Thyroid gland (tissue), 4 donors: ENCODE measurements at regions not wholly inside any gene's neighbourhood (a gene's known extent, or its start where the extent isn't known, plus 50 kb on each side); places are given as distances from the start of the nearest gene placed in this dataset.

Experiments
- DNase-seq, 2 donors: peaks; one replicate each; pipeline ENCODE4 v3.0.0-alpha.2; 2019
- H3K27ac ChIP-seq, 3 donors: fragments of 200-600 bp; sonication (generic); 1 replicate in 2 of 3; 2 replicates in 1 of 3; pipeline ENCODE4 v1.5.1; 2016 to 2019; ENCODE audit warnings: mild to moderate bottlenecking in 1 of 3, moderate library complexity in 1 of 3
- H3K27me3 ChIP-seq: fragments of 200-600 bp; sonication (generic); one replicate; pipeline ENCODE4 v1.5.1; 2019
- H3K36me3 ChIP-seq, 2 donors: fragments of 200-600 bp; sonication (generic); one replicate each; pipeline ENCODE4 v1.5.1; 2016 to 2019
- H3K4me1 ChIP-seq, 2 donors: fragments of 200-600 bp; sonication (generic); one replicate each; pipeline ENCODE4 v1.5.1; 2017 to 2019
- H3K4me3 ChIP-seq, 3 donors: fragments of 200-600 bp; sonication (generic); replicated peaks in 1 of 3; 1 replicate in 2 of 3; 2 replicates in 1 of 3; pipeline ENCODE4 v1.5.1; 2016; ENCODE audit warnings: mild to moderate bottlenecking in 1 of 3
- H3K9me3 ChIP-seq: fragments of 200-600 bp; sonication (generic); one replicate; pipeline ENCODE4 v1.5.1; 2017
- CTCF ChIP-seq, 6 experiments: fragments of 200-600 bp in 3 of 6; fragments of 450-650 bp in 3 of 6; sonication (generic) in 3 of 6; IDR thresholded peaks; one replicate each; pipeline ENCODE4 v1.5.1; 2016 to 2019; ENCODE audit warnings: antibody characterized with exemption in 6 of 6, mild to moderate bottlenecking in 2 of 6, inconsistent platforms in 1 of 6, moderate library complexity in 1 of 6
- POLR2A ChIP-seq, 2 donors: fragments of 450-650 bp; IDR thresholded peaks; one replicate each; pipeline ENCODE4 v1.6.1; 2017; ENCODE audit warnings: antibody characterized with exemption in 2 of 2, mild to moderate bottlenecking in 2 of 2, moderate library complexity in 1 of 2
- WGBS, 2 donors: methylation state at CpG; one replicate each; pipeline ENCODE4 v1.1.5; 2017; 5-methylcytosine and 5-hydroxymethylcytosine counted together
- intact Hi-C: fragments of 100-400 bp; cut with DNase I; formaldehyde crosslinking; loops from one replicate; pipeline ENCODE4 v1.15.1; 2023

- no peaks in the 10 kb centered on the region for H3K36me3 ChIP-seq
- H3K27me3 ChIP-seq: no peaks in the 10 kb centered on the region
- 74 to 75% methylated on average over 9 of the region's 9 CpGs for WGBS, 2 donors
- no peaks in the 10 kb centered on the region for H3K9me3 ChIP-seq
- TF ChIP-seq POLR2A (IDR thresholded peaks at IDR 0.05) (no peak), CTCF (IDR thresholded peaks at IDR 0.05) (no peak)
- H3K27ac ChIP-seq: no peak overlapping the region
- DNase-seq: no peak
- H3K4me3 ChIP-seq: no peak overlapping the region
- H3K4me1 ChIP-seq: peaks cover 0 to 6% of the 10 kb centered on the region in 2 donors
- intact Hi-C loops: no loop called here
Observed at GRCh38 chr18:39842366-39842914, 2112.6 kb upstream of the PIK3C3 start.

DNA sequence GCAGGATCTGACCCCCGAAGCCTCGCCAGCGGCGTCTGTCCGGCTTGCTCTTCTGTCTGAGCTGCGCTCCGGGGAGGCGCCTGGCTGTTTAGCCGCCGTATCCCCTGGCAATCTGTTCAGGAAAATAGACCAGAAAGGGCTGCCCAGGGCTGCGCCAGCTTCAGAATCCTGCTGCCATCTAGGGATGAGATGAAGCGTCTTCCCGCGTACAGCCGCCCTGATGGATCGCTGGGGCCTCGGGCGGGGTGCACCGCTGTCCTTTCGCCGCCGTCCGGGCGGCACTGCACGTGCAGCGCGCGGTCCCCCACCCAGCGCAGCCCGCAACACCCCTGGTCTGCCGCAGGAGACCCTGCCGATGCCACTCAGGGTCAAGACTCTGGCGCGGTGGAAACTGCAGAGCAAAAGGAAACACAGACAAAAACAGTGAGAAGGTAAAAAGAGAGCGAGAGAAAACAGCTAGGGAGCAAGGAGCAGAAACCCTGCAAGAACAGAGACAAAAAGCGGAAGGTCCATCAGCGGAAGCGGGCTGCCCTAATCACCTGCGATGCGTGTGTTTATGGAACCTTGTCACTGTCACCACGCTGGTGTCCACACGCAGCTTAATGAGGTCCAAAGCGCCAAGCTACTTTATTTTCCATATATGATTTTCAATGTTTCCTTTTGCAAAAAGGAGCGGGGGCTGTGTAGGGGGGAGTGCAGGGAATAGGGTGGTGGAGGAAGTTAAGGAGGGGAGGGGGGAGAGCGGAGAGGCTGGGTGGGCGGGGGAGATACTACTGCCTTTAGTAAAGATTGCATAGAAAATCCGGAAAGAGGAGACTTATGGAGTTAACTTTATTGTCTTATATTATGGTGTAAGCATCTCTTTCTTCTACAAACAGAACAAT lies 2113.3 kb upstream of the PIK3C3 start:
- WGBS, 2 donors: 7 to 9% methylated on average over 38 to 47 of the region's 47 CpGs
- Histone ChIP-seq H3K27me3 (no peaks in the 10 kb centered on the region), H3K27ac (no peak overlapping the region), H3K9me3 (no peaks in the 10 kb centered on the region), H3K36me3 (no peaks in the 10 kb centered on the region), H3K4me1 (peaks cover 0 to 6% of the 10 kb centered on the region in 2 donors), H3K4me3 (peak overlapping the region in 1 of 3 donors; percentile 3)
- intact Hi-C loops: no loop called here
- TF ChIP-seq CTCF (IDR thresholded peaks at IDR 0.05) (peak in 4 of 6 experiments; percentile 26 to 60 (median 52)), POLR2A (IDR thresholded peaks at IDR 0.05) (no peak)
- peak; percentile 61 to 78 for DNase-seq

DNA sequence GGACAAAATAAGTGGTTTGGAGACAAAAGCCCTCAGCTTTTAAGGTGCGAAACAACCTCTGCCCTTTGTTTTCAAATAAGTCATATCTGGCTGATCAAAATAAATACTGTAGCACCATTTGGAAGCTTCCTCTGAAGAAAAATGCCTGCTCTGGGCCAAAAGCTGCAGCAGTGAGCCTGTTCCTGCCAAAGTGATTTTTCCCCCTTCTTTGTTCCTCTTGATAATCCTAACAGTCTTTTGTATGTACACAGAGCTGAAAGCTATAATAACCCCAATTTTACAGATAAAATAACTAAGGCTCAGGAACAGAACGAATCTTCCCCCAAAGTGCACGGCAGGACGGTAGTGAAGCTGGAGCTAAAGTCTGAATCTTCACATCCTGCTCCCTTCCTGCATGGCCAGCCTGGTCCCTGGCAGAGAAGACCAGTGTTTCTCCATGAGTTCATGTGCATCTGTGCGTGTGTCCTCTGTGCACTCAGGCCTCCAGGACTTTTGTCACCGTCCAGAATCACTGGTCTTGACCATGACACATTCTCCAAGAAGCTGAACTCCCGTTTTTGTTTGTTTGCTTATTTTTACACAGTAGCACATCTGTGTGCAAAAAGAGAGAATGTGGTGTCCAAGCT lies 2114.1 kb upstream of the PIK3C3 start:
- no peak for TF ChIP-seq POLR2A (IDR thresholded peaks at IDR 0.05)
- TF ChIP-seq CTCF (IDR thresholded peaks at IDR 0.05): no peak
- H3K9me3 ChIP-seq: no peaks in the 10 kb centered on the region
- no peak overlapping the region for H3K27ac ChIP-seq
- peak; percentile 5 to 37 for DNase-seq
- no peaks in the 10 kb centered on the region for H3K27me3 ChIP-seq
- H3K4me1 ChIP-seq: peaks cover 0 to 6% of the 10 kb centered on the region in 2 donors
- intact Hi-C loops: no loop called here
- 24 to 35% methylated on average over 7 of the region's 7 CpGs for WGBS, 2 donors
- H3K36me3 ChIP-seq: no peaks in the 10 kb centered on the region
- peak overlapping the region in 1 of 3 donors; percentile 3 for H3K4me3 ChIP-seq

DNA sequence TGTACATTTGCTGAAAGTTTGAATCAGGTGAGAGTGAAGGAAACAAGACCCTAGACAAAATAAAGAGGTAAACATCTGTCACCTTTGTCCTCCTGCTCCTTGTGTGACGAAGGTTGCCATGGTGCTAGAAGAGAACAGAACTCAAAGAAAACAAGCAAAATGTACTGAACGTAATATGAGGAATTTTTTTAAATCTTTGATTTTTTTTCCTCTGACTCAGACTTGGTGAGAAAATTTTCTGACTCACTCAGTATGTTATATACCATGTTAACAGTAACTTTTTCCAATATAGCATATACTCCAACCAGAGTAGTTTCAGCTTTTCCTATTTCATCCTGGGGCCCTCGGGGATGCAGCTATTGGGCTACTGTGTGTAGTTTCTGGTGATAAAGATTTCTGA lies 2114.6 kb upstream of the PIK3C3 start:
- no peak for DNase-seq
- Histone ChIP-seq H3K4me1 (peaks cover 0 to 6% of the 10 kb centered on the region in 2 donors), H3K27ac (no peak overlapping the region), H3K36me3 (no peaks in the 10 kb centered on the region), H3K4me3 (no peak overlapping the region), H3K27me3 (no peaks in the 10 kb centered on the region), H3K9me3 (no peaks in the 10 kb centered on the region)
- intact Hi-C loops: no loop called here
- TF ChIP-seq CTCF (IDR thresholded peaks at IDR 0.05): no peak
- no peak for TF ChIP-seq POLR2A (IDR thresholded peaks at IDR 0.05)
- WGBS, 2 donors: 80 to 90% methylated on average over 3 of the region's 3 CpGs

- Histone ChIP-seq H3K4me1 (peaks cover 0 to 6% of the 10 kb centered on the region in 2 donors), H3K27me3 (no peaks in the 10 kb centered on the region), H3K9me3 (no peaks in the 10 kb centered on the region), H3K4me3 (no peak overlapping the region), H3K27ac (no peak overlapping the region), H3K36me3 (no peaks in the 10 kb centered on the region)
- DNase-seq: no peak
- 91 to 94% methylated on average over 4 of the region's 4 CpGs for WGBS, 2 donors
- TF ChIP-seq CTCF (IDR thresholded peaks at IDR 0.05) (no peak), POLR2A (IDR thresholded peaks at IDR 0.05) (no peak)
- intact Hi-C loops: no loop called here
Observed at GRCh38 chr18:39839782-39840181, 2115.3 kb upstream of the PIK3C3 start.
